ENCODE measurements at regions not wholly inside any gene's neighbourhood (a gene's known extent, or its start where the extent isn't known, plus 50 kb on each side); places are given as distances from the start of the nearest gene placed in this dataset.

GRCh38 chr7:136079934-136080333 is 102.8 kb upstream of the MTPN start:
- TF ChIP-seq CTCF (IDR thresholded peaks at IDR 0.05; ENCODE audit: extremely low read depth in 1 of 2, insufficient read depth in 1 of 2, low read depth in 1 of 2, low read length in 2 of 2): no peak
- TF ChIP-seq POLR2AphosphoS5 (IDR thresholded peaks at IDR 0.05; ENCODE audit: insufficient read depth, low read depth, low read length): no peak
- TF ChIP-seq EZH2 (IDR thresholded peaks at IDR 0.05; ENCODE audit: borderline replicate concordance, low read depth, low read length, severe bottlenecking): no peak
- no peak for TF ChIP-seq POLR2A (IDR thresholded peaks at IDR 0.05; ENCODE audit: low read depth, low read length)
- no peak for TF ChIP-seq MYC (IDR thresholded peaks at IDR 0.05; ENCODE audit: low read depth, low read length)
- no peak for TF ChIP-seq JUN (IDR thresholded peaks at IDR 0.05; ENCODE audit: borderline replicate concordance, insufficient read depth, insufficient read length, low read depth)
- TF ChIP-seq MAX (IDR thresholded peaks at IDR 0.05; ENCODE audit: insufficient read depth, insufficient read length): no peak
- TF ChIP-seq FOS (IDR thresholded peaks at IDR 0.05; ENCODE audit: borderline replicate concordance, insufficient read depth, low read length): no peak

All from endothelial cell of umbilical vein (primary cell).